DMS53 treated with DMSO at 0.1 percent for 48 hours (cell line): ENCODE measurements at regions not wholly inside any gene's neighbourhood (a gene's known extent, or its start where the extent isn't known, plus 50 kb on each side); places are given as distances from the start of the nearest gene placed in this dataset.

Source experiments
- DNase-seq: peaks from one replicate; lab custom pipeline; 2025; ENCODE audit not compliant: unreplicated experiment; lab: John Stamatoyannopoulos, UW

DNA sequence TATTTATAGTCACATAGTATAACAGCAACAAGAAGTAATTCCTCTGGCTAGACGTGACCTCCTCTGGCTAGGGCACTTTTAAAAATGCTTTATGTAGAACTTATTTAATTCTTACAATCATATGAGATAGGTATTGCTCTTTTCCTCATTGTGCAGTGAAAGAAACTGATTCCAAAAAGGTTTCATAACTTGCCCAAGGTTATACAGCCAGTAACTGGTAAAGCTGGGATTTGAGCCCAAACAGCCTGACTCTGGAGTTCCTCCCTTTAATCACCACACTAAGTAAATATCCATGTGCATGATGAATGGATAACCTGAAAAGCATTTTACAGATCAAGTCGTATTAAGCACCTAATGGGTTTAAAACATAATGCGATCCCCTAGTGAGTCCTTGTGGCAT lies 214.6 kb downstream of the PRL start:
- DNase-seq, result no peak

- DNase-seq, result no peak
Measured at GRCh38 chr6:22083119-22083518, 213.7 kb downstream of the PRL start.

- no peak for DNase-seq
Measured at GRCh38 chr6:22087960-22088706, 208.7 kb downstream of the PRL start.

DNA sequence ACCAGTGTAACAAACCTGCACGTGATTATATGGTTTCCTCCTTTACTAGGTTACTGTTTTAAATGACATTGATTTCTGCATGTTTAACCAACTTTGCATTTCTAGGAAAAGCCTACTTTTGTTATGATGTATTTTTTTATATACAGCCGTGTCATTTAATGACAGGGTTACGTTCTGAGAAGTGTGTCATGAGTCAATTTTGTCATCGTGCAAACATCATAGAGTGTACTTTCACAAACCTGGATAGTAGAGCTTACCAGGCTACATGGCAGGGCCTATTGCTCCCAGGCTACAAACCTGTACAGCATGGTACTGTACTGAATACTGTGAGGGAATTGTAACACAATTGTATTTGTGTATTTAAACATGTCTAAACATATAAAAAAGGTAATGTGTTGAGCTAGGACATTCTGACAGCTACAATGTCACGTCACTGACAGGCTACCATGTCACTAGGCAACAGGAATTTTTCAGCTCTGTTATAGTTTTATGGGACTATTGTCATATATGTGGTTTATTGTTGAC lies 205.3 kb downstream of the PRL start:
- no peak for DNase-seq

DNA sequence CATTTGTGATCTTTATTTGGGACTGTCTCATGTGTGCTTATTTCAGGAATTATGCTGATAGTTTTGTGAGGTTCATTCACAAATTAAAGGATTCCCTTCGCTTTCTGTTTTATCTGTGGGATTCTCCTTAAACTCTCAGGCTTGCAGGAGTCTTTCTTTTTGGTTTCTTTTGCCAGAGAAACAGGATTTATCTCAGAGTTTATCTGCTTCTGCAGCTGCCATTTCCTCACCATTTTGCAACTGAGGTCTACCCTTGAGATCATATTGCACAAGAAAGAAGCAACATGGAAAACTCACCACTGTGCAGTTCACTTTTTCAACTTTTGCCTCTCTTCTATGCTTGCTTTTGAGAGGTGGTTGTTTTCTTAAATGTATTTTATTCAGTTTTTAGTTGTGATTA lies 201.0 kb downstream of the PRL start:
- DNase-seq, result no peak

GRCh38 chr6:22098601-22099031 lies 198.2 kb downstream of the PRL start:
- DNase-seq, result no peak

DNA sequence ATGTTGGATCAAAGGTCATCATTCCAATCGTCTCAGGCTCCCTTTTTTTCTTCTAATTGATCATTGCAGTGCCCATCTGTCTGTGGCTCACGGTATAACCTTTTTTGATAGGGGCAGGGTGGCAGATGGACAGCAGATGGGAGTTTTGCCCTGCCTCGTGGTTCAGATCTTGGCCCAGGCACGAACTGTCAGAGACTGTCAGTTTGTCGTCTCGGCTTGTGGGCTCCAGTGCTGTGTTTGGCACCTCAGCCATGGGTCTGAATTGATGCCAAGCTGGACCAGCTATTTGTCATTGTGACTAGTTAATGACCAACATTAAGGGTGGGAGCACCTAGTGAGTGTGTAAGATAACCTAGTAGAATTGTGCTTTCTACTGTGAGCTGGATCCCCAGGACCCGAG lies 197.6 kb downstream of the PRL start:
- no peak for DNase-seq

DNA sequence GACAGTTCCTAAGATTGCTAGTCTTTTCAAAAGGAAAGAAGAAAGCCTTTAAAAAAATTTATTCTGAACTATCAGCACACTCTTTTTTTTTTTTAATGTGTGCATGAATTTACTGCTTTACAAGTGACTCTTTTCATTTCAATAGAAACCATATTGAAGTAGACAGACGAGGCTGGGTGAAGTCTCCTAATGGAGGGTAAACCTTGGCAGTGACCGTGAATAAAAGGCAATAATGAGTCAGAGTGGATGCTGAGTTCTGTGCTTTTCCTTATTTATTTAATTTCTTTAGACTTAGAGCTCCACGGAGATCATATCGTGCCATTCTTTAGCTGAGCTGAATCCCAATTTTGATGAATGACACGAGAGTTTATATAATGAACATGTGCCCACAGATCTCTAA lies 196.9 kb downstream of the PRL start:
- no peak for DNase-seq

DNA sequence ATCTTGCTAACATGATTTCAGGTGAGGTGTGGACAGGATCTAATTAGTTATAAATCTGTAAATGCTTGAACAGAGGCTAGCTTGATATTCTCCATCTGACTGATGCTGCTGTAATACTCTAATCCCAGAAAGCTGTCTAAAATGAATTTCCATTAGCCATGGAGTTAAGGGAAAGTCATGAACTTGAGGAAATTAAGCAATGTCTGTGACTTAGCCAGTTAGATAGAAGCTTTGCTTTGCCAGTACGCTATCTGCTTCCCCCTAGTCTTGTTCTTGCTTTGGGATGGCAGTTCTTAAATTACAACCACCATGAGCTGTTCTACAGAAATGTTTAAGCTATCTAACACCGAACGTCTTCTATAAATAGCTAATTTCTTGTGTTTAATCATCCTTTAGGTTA lies 195.7 kb downstream of the PRL start:
- DNase-seq, result no peak

GRCh38 chr6:22102671-22103070 lies 194.2 kb downstream of the PRL start:
- no peak for DNase-seq

DNA sequence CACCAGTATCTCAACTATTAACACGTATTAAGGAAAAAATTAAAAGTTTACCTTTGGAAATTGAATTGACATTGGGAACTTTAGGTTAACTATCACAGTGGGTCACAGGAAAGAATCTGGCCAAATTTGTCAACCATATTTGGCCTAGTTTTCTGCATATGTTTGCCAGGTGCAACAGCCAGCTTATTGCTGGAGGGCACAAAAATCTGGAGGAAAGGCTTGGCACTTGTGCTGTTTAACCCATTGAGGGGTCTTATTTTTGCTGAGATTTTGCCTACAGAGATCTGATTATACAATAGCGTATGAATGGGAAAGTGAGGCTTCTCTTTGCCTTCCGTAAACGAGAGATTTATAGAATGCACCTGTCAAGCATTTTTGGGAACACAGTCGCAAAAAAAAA lies 190.4 kb downstream of the PRL start:
- DNase-seq, result no peak

DNA sequence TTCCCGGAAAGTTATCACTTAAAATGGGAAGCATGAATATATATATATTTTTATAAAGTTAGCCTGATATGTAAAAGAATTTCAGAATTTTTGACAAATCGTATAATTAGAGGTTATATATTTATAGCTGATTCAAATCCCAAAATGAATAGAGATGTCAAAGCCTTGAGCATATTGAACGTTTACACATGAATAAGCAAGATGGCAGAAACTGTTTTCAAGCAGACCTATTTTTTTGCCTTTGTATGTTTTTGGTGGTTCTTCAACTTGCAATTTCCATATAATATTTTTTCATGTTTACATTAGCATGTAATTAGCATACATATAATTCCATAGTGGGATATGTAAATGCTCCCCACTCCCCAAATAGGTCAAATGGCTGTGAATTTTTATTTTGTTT lies 189.9 kb downstream of the PRL start:
- no peak for DNase-seq

GRCh38 chr6:22108199-22108598 lies 188.6 kb downstream of the PRL start:
- DNase-seq, result no peak

- DNase-seq, result no peak
Measured at GRCh38 chr6:22110061-22110460, 186.8 kb downstream of the PRL start.

- DNase-seq, result no peak
Measured at GRCh38 chr6:22112461-22112860, 184.4 kb downstream of the PRL start.

GRCh38 chr6:22113026-22113766 lies 183.6 kb downstream of the PRL start:
- peak; percentile 90 for DNase-seq

DNA sequence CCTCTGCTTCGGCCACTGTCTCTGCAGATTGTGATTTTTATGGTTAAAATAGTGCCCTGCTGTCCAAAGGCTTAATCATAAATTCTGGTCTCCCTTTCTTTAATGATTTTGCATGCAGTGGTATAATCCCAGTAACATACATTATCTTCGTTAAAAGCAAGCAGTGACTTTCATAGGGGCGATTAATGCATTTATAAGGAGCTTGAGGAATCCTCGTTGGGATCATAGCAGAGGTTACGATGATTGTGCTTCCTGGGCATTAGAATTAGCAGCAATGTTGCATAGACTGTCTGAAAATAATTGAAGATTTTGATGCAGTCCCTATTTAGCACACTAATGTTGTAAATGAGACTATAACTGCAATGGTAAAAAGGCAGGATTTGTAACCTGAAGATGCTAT lies 181.3 kb downstream of the PRL start:
- no peak for DNase-seq

DNA sequence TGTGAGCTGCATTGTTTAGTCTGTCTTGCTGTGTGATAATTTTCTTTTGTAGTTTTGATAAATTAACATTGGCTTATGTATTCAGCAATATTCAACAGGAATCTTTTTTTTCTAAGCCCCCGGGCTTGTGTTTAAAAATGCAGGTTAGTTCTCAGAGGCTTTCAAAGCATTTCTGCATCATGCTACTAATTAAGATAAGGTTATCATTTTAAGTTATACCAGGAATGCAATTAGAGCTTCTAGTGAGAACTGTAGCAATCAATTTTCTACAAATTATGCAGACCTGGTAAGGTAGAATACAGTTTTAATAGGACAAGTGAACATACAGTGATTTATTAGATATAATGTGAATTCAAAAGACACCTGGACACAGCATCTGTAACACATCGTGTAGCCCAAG lies 179.2 kb downstream of the PRL start:
- DNase-seq, result no peak

GRCh38 chr6:22119500-22119899 lies 177.3 kb downstream of the PRL start:
- DNase-seq, result no peak

GRCh38 chr6:22124756-22125155 lies 172.1 kb downstream of the PRL start:
- no peak for DNase-seq

DNA sequence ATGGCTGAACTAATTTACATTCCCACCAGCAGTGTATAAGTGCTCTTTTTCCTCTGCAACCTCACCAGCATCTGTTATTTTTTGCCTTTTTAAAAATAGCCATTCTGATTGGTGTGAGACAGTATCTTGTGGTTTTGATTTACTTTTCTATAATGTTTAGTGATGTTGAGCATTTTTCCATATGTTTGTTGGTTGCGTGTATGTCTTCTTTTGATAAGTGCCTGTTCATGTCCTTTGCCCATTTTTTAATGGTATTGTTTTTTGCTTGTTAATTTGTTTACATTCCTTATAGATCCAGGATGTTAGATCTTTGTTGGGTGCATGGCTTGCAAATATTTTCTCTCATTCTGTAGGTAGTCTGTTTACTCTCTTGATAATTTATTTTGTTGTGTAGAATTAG lies 169.9 kb downstream of the PRL start:
- DNase-seq, result no peak

- no peak for DNase-seq
Measured at GRCh38 chr6:22129751-22130150, 167.1 kb downstream of the PRL start.
